Suprapubic skin (tissue), 4 donors: ENCODE measurements at regions not wholly inside any gene's neighbourhood (a gene's known extent, or its start where the extent isn't known, plus 50 kb on each side); places are given as distances from the start of the nearest gene placed in this dataset.
"Not testable (repeated sequence)": the region's sequence is repeated elsewhere in the genome, so short reads cannot be mapped to it uniquely, and the experiment has no call there.

Experiments
- DNase-seq, 2 donors: peaks; one replicate each; pipeline ENCODE4 v3.0.0-alpha.2; 2019; ENCODE audit warnings: low spot score in 2 of 2
- H3K27ac ChIP-seq: fragments of 200-600 bp; sonication (generic); one replicate; pipeline ENCODE4 v1.5.1; 2019
- H3K27me3 ChIP-seq: fragments of 200-600 bp; sonication (generic); one replicate; pipeline ENCODE4 v1.5.1; 2019
- H3K36me3 ChIP-seq: fragments of 200-600 bp; sonication (generic); one replicate; pipeline ENCODE4 v1.5.1; 2019
- H3K4me1 ChIP-seq: fragments of 200-600 bp; sonication (generic); one replicate; pipeline ENCODE4 v1.5.1; 2019
- H3K4me3 ChIP-seq: fragments of 200-600 bp; sonication (generic); one replicate; pipeline ENCODE4 v1.5.1; 2019; ENCODE audit warnings: mild to moderate bottlenecking
- H3K9me3 ChIP-seq: fragments of 200-600 bp; sonication (generic); one replicate; pipeline ENCODE4 v1.5.1; 2019
- CTCF ChIP-seq, 2 donors: fragments of 200-600 bp in 1 of 2; fragments of 450-650 bp in 1 of 2; sonication (generic) in 1 of 2; IDR thresholded peaks; one replicate each; pipeline ENCODE4 v1.5.1; 2016 to 2019; ENCODE audit warnings: antibody characterized with exemption in 2 of 2, mild to moderate bottlenecking in 1 of 2, moderate library complexity in 1 of 2
- EP300 ChIP-seq: sonication (generic); formaldehyde crosslinking; IDR thresholded peaks from one replicate; pipeline ENCODE4 v1.6.1; 2017; ENCODE audit warnings: antibody characterized with exemption
- POLR2A ChIP-seq, 2 donors: fragments of 450-650 bp; IDR thresholded peaks; one replicate each; pipeline ENCODE4 v1.6.1; 2017; ENCODE audit warnings: antibody characterized with exemption in 2 of 2, mild to moderate bottlenecking in 2 of 2, moderate library complexity in 2 of 2
- POLR2AphosphoS5 ChIP-seq, 3 donors: sonication (generic); formaldehyde crosslinking; IDR thresholded peaks; one replicate each; pipeline ENCODE4 v1.6.1; 2017; ENCODE audit warnings: antibody characterized with exemption in 3 of 3
- WGBS: methylation state at CpG from one replicate; pipeline ENCODE4 v1.1.5; 2018; 5-methylcytosine and 5-hydroxymethylcytosine counted together

GRCh38 chr17:54452666-54453348 lies 447.8 kb upstream of the TOM1L1 start:
- DNase-seq = no peak
- 68% methylated on average over 6 of the region's 6 CpGs for WGBS
- H3K27me3 ChIP-seq = no peaks in the 10 kb centered on the region
- H3K27ac ChIP-seq = no peak overlapping the region
- no peaks in the 10 kb centered on the region for H3K4me1 ChIP-seq
- H3K36me3 ChIP-seq = no peaks in the 10 kb centered on the region
- H3K9me3 ChIP-seq = no peaks in the 10 kb centered on the region
- no peak overlapping the region for H3K4me3 ChIP-seq
- no peak for TF ChIP-seq POLR2A (IDR thresholded peaks at IDR 0.05)
- TF ChIP-seq POLR2AphosphoS5 (IDR thresholded peaks at IDR 0.05) = no peak
- no peak for TF ChIP-seq EP300
- no peak for TF ChIP-seq CTCF (IDR thresholded peaks at IDR 0.05)

- no peaks in the 10 kb centered on the region for H3K27me3 ChIP-seq
- no peaks in the 10 kb centered on the region for H3K9me3 ChIP-seq
- 81% methylated on average over 2 of the region's 2 CpGs for WGBS
- H3K36me3 ChIP-seq = no peaks in the 10 kb centered on the region
- H3K4me3 ChIP-seq = no peak overlapping the region
- DNase-seq = no peak
- H3K4me1 ChIP-seq = no peaks in the 10 kb centered on the region
- H3K27ac ChIP-seq = no peak overlapping the region
- TF ChIP-seq POLR2AphosphoS5 (IDR thresholded peaks at IDR 0.05) (no peak), CTCF (IDR thresholded peaks at IDR 0.05) (no peak), POLR2A (IDR thresholded peaks at IDR 0.05) (no peak), EP300 (no peak)
Observed at GRCh38 chr17:54455251-54455868, 445.3 kb upstream of the TOM1L1 start.

GRCh38 chr17:54465443-54465842 lies 435.2 kb upstream of the TOM1L1 start:
- H3K36me3 ChIP-seq, H3K4me1 ChIP-seq, DNase-seq, H3K27me3 ChIP-seq, H3K4me3 ChIP-seq, H3K9me3 ChIP-seq, H3K27ac ChIP-seq: not testable (repeated sequence)
- 67% methylated on average over 1 of the region's 3 CpGs for WGBS

GRCh38 chr17:54466875-54467274 lies 433.8 kb upstream of the TOM1L1 start:
- H3K27me3 ChIP-seq = no peaks in the 10 kb centered on the region
- WGBS = 78% methylated on average over 1 of the region's 1 CpG
- no peak overlapping the region for H3K27ac ChIP-seq
- TF ChIP-seq POLR2A (IDR thresholded peaks at IDR 0.05) (no peak), CTCF (IDR thresholded peaks at IDR 0.05) (no peak), EP300 (no peak)
- no peaks in the 10 kb centered on the region for H3K9me3 ChIP-seq
- no peak overlapping the region for H3K4me3 ChIP-seq
- H3K4me1 ChIP-seq = no peaks in the 10 kb centered on the region
- H3K36me3 ChIP-seq = no peaks in the 10 kb centered on the region
- DNase-seq = no peak

- Histone ChIP-seq H3K36me3 (no peaks in the 10 kb centered on the region), H3K4me3 (no peak overlapping the region), H3K4me1 (no peaks in the 10 kb centered on the region), H3K9me3 (no peaks in the 10 kb centered on the region), H3K27me3 (no peaks in the 10 kb centered on the region), H3K27ac (no peak overlapping the region)
- DNase-seq = no peak
- WGBS = 84% methylated on average over 6 of the region's 6 CpGs
- TF ChIP-seq EP300 (no peak), POLR2AphosphoS5 (IDR thresholded peaks at IDR 0.05) (no peak), CTCF (IDR thresholded peaks at IDR 0.05) (no peak), POLR2A (IDR thresholded peaks at IDR 0.05) (no peak)
Observed at GRCh38 chr17:54482843-54483242, 417.8 kb upstream of the TOM1L1 start.

GRCh38 chr17:54493691-54494090 lies 407.0 kb upstream of the TOM1L1 start:
- TF ChIP-seq POLR2AphosphoS5 (IDR thresholded peaks at IDR 0.05) (no peak), POLR2A (IDR thresholded peaks at IDR 0.05) (no peak), CTCF (IDR thresholded peaks at IDR 0.05) (no peak), EP300 (no peak)
- Histone ChIP-seq H3K9me3 (no peaks in the 10 kb centered on the region), H3K27me3 (no peaks in the 10 kb centered on the region), H3K4me3 (no peak overlapping the region), H3K4me1 (no peaks in the 10 kb centered on the region), H3K36me3 (no peaks in the 10 kb centered on the region), H3K27ac (no peak overlapping the region)
- DNase-seq = no peak
